Endometrium (tissue), 2 donors: ENCODE measurements at regions not wholly inside any gene's neighbourhood (a gene's known extent, or its start where the extent isn't known, plus 50 kb on each side); places are given as distances from the start of the nearest gene placed in this dataset.

Experiments used
- FAIRE-seq: peaks from 2 replicates; lab custom pipeline; 2012; peaks lifted over from hg19 to GRCh38; lab: Jason Lieb, UNC
- donor health status: control.
- donor health status: control.

DNA sequence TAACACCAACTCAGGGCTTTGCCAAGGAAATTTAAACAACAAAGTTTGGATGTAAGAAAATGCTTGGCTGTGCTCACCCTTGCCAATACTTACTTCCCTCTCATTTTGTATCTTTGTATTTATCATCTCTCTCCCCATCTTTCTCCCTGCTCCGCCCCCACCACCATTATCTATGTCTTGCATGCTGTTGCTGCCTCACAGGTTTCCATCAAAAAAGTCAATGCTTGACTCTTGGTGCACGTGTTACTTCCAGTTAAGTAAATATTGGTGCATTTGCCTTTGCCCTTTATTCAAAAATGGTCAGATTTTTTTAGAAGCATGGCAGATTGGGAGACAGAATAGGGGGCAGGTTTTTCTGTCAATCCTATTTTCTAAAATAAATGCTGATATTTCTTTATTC lies 626.0 kb downstream of the ACTR3B start:
- no peak for FAIRE-seq

DNA sequence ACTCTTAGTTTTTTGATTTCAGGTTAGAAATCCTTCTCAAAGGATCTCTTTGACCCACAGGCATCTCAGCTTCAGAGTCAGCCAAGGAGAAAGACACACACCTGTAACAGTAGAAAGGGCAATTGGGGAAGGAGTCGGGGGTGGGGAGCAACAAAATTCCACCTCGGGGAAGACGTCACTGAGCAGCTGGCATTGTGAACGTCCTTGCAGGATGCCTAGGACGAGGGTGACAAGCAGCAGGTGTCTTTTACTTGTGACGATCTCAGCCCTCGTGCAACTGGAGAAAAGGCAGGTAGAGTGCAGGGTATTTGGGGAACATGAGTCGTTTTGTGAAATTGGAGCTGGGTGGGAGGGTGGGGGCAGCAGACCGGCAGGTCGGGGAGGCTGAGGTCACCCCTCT lies 627.0 kb downstream of the ACTR3B start:
- no peak for FAIRE-seq

DNA sequence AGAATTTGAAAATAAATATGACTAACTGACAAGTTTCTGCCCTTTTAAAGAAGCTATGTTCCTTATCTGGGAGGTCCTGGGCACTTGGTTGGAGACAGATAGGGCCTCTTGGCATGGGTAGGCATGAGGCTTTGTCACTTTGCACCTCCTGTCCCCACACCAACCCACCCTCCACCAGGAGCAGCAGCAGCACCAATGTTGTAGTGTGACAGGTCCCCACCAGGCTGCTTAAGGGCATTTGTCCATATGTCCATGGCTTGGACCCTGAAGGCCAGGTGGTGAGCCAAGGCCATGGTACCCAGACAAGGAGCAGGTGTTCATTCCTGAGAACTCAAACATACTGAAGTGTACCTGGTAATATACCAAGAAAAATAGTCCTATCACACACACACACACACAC lies 629.1 kb downstream of the ACTR3B start:
- FAIRE-seq = no peak

DNA sequence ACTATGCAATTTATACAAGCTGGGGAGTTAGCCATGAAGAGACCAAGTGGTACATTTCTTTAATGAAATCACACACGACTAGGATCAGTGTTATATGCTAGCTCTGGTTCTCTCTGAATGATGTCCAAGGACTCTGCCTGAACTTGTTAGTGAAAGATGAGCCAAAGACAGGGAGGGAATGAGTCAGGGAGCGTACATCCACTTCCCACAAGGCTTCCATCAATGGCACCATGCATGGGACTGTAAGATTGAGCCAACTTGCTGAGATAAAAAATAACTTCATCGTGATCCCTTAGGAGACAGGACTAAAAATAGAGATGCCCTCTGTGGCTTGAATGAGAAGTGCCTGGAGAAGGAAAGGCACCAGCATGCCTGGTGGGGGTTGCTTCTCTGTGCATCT lies 629.7 kb downstream of the ACTR3B start:
- no peak for FAIRE-seq

DNA sequence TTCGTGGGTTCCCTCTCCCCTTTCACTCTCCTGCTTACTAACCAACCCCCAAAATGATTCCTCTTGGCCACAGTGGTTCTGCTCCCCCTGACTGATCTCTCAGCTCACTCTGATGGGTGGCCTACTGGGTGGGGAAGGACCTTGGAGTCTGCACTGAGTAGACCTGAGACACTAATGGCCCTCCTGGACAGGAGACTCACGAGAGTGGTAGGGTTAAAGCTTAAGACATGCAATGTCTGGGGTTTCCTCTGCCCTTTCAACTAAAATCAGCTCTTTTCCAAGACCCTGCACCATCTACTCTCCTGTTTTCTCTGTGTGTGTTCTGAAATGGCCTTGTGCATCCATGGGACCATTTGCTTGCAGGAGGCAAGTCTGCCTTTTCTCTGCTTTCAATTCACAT lies 631.4 kb downstream of the ACTR3B start:
- no peak for FAIRE-seq

DNA sequence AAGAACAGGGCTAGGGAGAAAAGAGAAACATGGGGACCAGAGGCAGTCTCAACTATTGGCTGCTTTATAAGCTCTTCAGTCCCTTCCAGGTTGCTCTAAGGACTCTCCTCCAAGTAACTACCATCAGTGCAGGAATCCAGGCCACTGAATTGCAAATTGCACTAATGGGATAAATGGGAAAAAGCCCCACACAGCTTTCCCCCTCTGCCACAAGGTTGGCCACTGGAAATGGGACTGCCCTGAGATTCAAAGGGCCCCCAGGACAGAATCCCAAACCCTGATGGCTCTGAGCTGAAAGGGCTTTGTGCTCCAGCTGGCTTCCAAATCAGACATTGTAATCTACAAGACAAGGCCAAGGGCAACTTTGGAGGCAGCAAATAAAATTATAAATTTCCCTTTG lies 633.2 kb downstream of the ACTR3B start:
- no peak for FAIRE-seq

DNA sequence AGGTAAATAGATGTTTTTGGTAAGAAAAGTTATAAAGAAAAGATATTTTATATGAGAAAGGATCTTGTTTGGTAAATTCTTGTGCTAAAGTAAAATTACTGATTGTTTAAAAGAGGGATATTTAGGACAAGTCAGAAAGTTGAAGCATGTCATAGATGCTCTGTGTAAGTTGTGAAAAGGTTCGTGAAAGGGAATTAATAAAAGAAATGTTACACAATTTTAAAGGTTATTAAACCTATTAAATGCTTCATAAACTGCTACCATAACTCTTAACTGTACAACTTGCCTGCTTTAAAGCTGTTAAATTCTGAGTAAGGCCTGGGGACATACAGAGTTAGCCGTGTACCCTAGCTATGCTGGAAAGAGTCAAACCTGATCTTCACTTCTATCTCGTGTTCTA lies 634.1 kb downstream of the ACTR3B start:
- no peak for FAIRE-seq

DNA sequence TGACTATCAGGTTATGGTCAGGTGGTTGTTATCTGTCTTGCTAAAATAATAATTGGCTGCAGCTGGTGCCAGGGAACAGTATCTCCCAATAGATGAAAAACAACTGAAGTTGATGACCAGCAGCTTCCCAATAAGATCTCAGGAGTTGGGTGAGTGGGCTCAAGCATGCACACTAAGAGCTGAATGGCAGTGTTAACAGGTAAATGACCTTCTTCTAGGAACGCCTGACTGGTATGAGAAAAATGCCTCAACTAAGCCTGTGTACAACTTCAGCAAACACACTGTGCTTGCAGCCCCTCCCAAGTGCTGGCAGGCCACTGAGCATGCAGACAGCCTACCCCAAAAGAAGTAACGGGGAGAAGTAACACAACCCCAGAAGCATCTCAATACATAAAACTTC lies 636.9 kb downstream of the ACTR3B start:
- FAIRE-seq = no peak

DNA sequence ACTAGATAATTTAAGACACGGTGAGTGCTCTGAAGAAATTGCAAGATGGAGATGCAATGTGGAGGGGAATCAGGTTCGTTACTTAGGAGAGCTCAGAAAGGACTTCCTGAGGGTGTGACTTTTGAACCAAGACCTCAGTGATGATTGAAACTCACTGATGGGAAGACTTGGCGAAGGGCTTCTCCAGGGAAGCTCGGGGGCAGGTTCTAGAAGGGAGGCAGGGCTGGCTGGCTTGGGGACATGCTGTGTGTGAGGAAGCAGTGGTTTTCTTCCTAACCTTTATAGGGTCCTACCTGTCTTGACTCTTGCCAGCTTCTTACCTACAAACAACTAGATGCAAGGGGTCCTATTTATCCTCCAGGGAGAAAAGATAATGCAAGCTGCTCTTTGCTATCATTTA lies 637.9 kb downstream of the ACTR3B start:
- FAIRE-seq = no peak

DNA sequence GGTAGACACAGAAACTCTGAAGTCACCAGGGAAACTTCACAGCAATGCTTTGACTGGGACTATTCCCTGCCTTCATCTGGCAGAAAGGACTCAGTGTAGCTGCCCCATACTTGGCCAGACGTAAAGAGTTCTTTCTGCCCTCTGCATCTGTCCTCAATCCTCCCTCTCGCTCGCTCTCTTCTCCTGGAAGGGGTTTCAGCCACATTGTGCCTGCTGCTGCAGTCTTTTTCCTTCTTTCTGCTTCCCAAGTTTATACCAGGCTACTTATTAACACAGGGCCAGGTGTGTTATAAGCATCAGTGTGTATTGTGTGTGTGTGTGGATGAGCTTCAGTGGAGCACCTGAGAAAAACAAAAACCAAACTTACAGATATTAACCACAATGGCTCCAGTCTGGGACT lies 638.4 kb downstream of the ACTR3B start:
- no peak for FAIRE-seq

DNA sequence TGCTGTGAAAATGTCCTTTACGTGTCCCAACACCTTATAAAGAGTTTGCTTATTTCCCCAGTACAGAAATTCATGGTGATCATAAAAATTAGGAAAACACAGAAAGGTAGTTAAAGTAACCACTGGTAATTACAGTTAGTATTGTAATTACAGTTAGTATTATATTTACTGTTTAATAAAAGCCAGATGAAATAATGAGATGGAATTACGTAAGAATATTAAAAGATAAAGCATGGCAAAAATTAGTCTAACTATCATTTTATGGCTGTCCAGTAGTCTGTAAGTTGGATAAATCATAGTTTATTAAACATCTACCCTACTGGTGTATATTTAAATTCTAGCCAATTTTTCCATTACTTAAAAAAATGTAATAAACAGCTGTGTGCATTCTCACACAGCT lies 638.8 kb downstream of the ACTR3B start:
- FAIRE-seq = no peak

DNA sequence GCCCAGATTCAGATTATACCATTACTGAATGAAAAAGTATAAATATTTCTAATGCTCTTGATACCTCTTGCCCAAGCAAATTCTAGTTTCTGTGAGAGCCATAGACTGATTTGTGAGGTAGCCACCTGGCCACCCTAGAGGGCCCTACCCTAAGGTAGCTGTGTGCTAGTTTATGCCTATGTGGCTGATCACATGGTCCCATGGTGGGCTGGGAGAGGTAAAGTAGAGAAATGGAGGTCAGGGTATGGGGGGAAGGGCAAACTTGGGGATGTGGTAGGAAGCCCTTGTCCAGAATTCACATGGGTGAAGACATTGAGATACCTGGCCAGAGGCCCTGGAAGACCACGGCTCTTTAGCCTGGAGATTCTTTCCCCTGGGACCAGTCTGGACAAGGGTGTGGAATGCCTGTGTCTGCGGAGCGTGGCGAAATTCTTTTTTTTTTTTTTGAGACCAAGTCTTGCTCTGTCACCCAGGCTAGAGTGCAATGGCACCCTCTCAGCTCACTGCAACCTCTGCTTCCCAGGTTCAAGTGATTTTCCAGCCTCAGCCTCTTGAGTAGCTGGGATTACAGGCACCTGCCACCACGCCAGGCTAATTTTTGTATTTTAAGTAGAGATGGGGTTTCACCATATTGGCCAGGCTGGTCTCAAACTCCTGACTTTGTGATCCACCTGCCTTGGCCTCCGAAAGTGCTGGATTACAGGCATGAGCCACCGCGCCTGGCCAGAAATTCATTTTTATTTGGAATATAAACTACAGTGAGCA lies 639.4 kb downstream of the ACTR3B start:
- FAIRE-seq = no peak

DNA sequence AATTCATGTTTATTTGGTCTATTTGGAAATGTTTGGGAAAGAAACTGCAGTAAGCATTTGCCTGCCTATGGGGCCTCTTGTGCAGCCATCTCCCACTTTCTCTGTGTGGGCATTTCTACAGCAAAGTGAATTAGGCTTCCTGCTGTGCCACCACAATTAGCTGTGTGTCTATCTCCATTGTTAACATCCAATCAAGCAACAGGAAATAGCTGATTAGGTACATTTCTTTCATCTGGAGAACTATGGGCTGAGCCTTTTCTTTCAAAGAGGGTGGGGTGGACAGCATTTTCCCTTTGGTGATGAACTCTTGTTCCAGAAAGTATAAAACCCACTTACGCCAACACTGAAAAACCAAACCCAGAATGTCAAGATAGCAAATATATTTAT lies 640.0 kb downstream of the ACTR3B start:
- FAIRE-seq = no peak

DNA sequence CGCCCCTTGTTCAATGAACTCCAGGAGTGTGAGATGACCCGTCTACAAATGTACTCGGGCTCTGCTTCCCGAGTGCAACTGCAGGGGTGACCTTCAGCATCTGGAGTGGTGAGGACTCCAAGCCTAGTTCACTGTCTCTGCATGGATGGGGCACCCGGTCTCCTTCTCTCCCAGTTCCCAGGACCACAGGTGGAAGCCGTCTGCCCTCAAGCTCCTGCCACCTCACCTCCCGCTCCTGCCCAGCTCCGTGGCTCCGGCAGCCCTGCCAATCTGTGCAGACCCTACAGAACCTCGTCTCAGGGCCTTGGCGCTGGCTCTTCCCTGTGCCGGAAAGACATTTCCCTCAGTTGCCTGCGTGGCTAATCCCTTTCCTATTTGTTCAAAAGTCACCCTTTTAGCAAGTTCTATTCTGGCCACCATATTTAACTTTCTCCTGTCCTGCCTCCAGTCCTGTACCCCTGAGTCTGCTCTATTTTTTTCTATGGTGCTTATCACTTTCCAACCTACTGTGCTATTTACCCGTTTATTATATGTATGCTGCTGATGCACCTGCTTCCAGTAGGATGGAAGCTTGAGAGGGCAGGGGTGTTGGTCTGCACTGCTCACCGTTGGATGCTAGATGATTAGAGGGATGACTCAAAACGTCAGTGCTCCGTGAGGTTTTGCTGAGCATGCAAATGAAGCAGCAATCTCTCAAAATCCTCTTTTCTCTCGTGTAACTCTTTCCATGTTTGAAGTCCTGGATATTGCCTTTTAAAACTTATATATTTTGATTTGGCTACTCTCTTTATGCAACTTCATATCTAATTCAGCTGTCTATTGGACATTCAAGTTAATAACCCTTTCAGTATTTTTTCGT lies 641.4 kb downstream of the ACTR3B start:
- no peak for FAIRE-seq

DNA sequence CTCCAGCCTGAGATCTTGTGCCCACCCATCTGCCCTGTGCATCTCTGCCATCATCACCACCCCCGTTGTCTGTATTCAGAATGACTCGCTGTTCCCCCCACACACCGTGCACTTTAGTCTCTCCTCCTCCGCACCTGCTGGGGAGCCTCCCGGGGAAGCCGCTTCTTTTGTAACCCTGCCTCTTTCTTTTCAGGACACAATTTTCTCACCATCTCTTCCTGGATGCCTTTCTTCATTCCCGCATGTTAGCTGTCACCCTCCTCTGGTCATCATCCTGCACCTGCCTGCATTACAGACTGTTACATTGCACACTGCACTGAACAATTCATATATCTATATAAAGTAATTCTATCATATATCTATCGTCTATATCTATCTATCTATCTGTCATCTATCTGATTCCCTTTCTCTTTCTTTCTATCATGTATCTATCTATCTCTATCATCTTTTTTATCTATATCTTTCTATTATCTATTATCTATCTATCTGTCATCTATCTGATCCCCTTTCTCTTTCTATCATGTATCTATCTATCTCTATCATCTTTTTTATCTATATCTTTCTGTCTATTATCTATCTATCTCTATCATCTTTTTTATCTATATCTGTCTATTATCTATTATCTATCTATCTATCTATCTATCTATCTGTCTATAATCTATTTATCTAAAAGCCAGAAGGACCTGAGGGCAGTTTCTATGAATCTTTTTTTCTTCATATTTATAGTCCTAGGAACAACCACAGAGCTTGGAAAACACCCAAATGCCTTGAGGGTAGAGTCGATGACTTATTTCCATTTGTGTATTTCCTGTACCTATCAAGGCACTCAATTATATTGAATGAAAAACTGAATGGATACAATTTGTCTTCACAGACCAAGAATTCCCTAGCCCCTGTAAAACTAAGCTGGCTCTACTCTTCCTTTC lies 642.5 kb downstream of the ACTR3B start:
- FAIRE-seq = no peak

DNA sequence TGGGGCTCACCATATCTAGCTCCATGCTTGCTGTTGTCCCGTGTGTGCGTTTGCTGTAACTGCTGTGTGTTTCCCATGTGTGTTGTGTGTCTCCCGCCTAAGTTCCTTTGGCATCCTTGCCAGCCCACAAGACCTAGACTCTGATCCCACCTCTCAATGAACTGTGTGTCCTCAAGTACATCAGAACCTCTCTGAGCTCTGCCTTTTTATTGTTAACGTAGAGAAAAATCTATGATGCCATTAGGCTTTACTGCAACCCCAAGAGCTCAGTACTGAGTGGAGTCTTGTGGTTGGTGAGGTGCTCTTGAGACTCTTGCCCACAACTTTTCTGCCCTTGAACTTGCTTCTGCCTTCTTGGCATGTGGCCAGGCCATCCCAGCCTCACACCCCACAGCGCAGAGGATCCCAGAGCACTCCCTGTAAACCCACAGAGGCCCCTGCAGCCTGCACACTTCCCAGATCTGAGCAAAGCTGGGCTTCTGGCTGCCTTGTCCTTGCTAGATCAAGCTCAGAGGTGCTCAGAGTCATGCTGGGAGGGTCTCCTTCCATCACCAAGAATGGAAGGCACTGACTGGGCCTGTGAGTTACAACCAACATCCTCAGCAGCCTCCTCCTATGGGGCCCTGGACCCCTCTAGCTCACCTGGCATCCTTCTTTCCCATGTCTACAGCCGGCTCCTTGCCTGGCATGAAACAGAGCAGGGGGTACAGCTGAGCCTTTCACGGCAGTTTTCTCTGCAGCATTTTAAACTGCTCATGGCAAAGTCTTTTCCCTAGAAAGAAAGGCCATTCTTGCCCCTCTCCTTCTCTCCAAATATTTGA lies 643.4 kb downstream of the ACTR3B start:
- FAIRE-seq = no peak

DNA sequence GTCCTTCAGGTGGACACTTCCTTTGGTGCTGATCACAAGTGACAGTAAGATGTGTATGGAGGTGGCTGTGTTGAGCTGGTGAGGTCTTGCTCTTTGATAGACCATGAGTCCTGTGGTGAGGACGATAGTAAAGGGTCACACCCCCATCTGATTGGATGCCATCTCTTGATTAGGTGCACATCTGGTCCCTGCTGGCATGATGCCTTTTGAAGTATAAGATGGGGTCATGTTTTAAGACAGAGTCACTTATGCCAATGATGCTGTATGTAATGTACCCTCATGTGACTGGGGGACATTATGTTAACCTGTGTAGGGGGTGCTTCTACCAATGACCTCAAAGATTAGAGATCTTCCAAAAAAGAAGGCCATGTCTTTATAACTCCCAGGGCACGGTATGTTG lies 644.6 kb downstream of the ACTR3B start:
- no peak for FAIRE-seq

DNA sequence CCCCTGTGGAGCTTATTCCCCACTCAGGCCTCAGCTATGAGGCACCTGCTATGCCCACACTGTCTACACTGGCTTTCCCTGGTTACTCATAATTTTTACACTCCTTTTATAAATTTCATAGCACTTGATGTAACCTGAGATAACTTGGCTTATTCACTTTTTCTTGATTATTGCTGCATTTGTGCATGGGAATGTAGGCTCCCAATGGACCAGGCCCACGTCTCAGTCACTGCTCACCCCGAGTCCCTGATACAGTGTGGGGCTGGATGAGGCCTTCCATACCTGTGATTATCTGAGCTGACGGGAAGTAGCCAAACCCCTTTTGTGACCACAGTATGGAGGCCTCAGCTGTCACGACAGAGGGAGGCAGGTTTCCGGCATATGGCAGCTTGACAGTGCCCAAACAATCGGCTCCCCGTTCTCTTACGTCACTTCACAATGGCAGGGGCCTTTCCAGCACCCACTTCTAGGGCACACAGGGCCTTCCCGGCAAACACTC lies 645.3 kb downstream of the ACTR3B start:
- FAIRE-seq = no peak

DNA sequence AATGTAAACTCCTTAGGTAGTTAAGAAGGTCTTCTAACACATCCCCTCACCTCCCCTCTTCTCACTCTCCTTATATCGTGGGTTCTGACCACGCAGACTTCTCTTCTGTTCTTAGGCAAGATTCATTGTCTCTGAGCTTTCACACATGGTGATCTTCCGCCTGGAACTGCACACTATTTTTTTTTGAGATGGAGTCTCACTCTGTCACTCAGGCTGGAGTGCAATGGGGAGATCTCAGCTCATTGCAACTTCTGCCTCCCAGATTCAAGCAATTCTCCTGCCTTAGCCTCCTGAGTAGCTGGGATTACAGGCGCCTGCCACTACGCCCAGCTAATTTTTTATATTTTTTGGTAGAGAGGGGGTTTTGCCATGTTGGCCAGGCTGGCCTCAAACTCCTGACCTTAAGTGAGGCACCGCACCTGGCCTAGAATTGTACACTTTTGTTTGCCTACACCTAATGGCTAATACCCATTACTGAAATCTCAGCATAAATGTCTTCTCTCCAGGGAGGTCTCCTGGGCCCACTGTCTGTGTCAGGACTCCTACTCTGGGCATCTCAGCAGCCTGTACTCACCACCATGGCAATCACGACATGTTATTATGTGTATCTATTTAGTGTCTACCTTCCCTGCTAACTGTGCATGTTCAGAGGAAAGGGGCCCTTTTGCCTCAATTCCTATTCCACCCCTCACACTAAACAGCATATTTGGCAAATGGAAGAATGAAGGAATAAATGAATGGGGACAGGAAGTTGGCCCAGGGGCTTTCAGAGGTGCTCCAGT lies 646.3 kb upstream of the DPP6 start:
- no peak for FAIRE-seq

DNA sequence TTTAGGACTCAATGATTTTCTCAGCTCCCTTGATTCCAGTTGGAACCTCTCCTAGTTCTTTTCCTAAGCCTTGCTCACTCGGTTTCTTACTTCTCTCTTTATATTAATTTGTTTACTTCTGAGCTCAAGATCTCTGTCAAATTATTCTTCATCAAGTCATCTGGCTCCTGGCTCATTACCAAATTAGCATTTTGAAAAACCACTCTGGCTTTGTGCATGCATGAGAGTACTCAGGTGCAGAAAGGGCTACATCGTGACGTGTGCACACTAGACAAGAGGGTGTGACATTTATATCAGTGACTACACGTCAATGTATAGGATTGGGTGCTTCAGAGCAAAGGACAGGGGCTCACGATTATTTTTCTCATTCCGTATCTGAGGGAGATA lies 645.7 kb upstream of the DPP6 start:
- FAIRE-seq = no peak
